Panc1 (cell line): ENCODE measurements at regions not wholly inside any gene's neighbourhood (a gene's known extent, or its start where the extent isn't known, plus 50 kb on each side); places are given as distances from the start of the nearest gene placed in this dataset.

ENCODE experiments used
- ATAC-seq: fragments of 200-7000 bp; cut with Tn5 transposase; 2 replicates; pipeline ENCODE4 v1.9.1; 2020; ENCODE audit warnings: mild to moderate bottlenecking, moderate library complexity
- BruUV-seq: library from RNA; stranded (reverse); fragments of 400-500 nt; replicated peaks from 2 replicates; lab custom pipeline; 2021; lab: Mats Ljungman, UMichigan
- CTCF ChIA-PET: fragments of 300-600 bp; sonication (Branson Sonifier 250); formaldehyde crosslinking; loops from one replicate; lab custom pipeline; 2022; ENCODE audit warnings: antibody characterized with exemption; lab: Charles Lee
- POLR2A ChIA-PET: fragments of 300-600 bp; sonication (Branson Sonifier 250); formaldehyde crosslinking; loops from one replicate; lab custom pipeline; 2022; ENCODE audit warnings: antibody characterized with exemption; lab: Charles Lee
- DNase-seq: peaks from one replicate; pipeline ENCODE4 v3.0.0-alpha.2; 2010; ENCODE audit warnings: low read depth, low spot score
- H3K27ac ChIP-seq: 2 replicates; pipeline ENCODE4 v1.5.1; 2011; ENCODE audit warnings: mild to moderate bottlenecking, low read length, inconsistent platforms
- H3K27me3 ChIP-seq: fragments of 200-500 bp; sonication (Bioruptor generic); 2 replicates; pipeline ENCODE4 v1.6.0; 2014; ENCODE audit warnings: low read length, inconsistent platforms; ENCODE audit not compliant: control insufficient read depth, insufficient read depth
- H3K36me3 ChIP-seq: fragments of 200-500 bp; sonication (Bioruptor generic); 2 replicates; pipeline ENCODE4 v1.5.1; 2014; ENCODE audit warnings: inconsistent platforms, mild to moderate bottlenecking, low read length, moderate library complexity; ENCODE audit not compliant: control insufficient read depth, insufficient read depth
- H3K4me1 ChIP-seq: 2 replicates; pipeline ENCODE4 v1.5.1; 2011; ENCODE audit warnings: inconsistent platforms, mild to moderate bottlenecking, low read length, moderate library complexity; ENCODE audit not compliant: control insufficient read depth, insufficient read depth
- H3K4me3 ChIP-seq, 2 experiments: 2 replicates each; pipeline ENCODE4 v1.5.1; 2011 to 2012; ENCODE audit warnings: low read depth in 2 of 2, low read length in 2 of 2, mild to moderate bottlenecking in 2 of 2, inconsistent platforms in 1 of 2, moderate library complexity in 1 of 2
- H3K9me3 ChIP-seq: fragments of 200-500 bp; sonication (Bioruptor generic); 2 replicates; pipeline ENCODE4 v1.5.1; 2014; ENCODE audit warnings: low read depth, mild to moderate bottlenecking, inconsistent platforms, low read length, moderate library complexity; ENCODE audit not compliant: control insufficient read depth, insufficient read depth
- POLR2AphosphoS5 ChIP-seq: IDR thresholded peaks from 2 replicates; pipeline ENCODE4 v1.6.1; 2012; ENCODE audit warnings: mild to moderate bottlenecking, low read depth, low read length, moderate library complexity
- SIN3A ChIP-seq: IDR thresholded peaks from 2 replicates; pipeline ENCODE4 v1.6.1; 2012; ENCODE audit warnings: low read depth, mild to moderate bottlenecking, low read length, moderate library complexity, borderline replicate concordance; ENCODE audit not compliant: insufficient read depth
- TCF7L2 ChIP-seq: IDR thresholded peaks from 2 replicates; pipeline ENCODE4 v1.6.1; 2011; ENCODE audit warnings: mild to moderate bottlenecking, low read depth, low read length, inconsistent platforms
- in situ Hi-C: cut with HindIII; loops from 2 replicates; pipeline ENCODE4 v1.10.0; 2016; ENCODE audit warnings: low sequenced_read_pairs, low pct_unique_long_range_greater_than_20kb
- intact Hi-C: fragments of 100-400 bp; cut with micrococcal nuclease; formaldehyde crosslinking; loops from one replicate; pipeline ENCODE4 v1.10.0; 2022; ENCODE audit not compliant: unreplicated experiment
- TF ChIP-seq, protein P1 (sequence below), 2 experiments: IDR thresholded peaks; 2 replicates each; pipeline ENCODE4 v1.6.1; 2011 to 2012; ENCODE audit warnings: low read depth in 2 of 2, control low read depth in 1 of 2, low read length in 1 of 2, mild to moderate bottlenecking in 1 of 2, moderate library complexity in 1 of 2; ENCODE audit not compliant: insufficient read depth in 1 of 2
- TF ChIP-seq, protein P2 (sequence below): fragments of 450-650 bp; IDR thresholded peaks from 2 replicates; pipeline ENCODE4 v1.5.1; 2017; ENCODE audit warnings: mild to moderate bottlenecking

DNA sequence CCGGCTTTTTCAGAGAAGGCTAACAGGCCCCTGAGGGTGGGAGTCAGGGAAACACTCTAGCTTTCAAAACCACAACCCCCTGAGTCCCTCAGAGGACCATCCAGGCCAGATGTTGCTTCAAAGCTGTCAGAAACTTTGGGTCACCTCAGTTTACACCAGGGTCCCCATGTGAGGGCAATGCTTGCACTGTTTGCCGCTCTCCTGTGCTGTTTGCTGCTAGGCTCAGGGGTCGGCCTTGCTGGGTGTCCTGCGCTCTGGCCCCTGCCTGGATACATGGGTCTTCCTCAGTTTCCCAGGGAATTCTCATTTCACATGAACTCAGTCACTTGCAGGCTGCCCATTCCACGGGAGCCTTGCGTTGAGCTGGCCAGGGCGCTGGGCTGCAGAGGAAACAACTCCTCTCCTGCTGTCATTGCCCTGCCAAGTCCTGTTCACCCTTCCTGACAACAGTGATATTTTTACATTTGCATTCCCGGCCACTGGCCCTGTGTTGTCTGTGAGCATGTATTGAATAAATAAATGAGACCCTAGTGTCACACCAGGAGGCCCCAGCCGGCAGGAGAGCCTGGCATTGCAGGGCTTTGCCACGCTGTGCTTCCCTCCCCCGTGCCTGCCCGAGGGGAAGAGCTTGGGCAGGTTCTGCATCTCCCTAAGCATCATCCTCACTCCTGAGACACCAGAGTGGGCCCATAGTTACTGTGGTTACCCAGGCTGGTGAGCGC lies 73.2 kb upstream of the RAB6C start:
- Histone ChIP-seq H3K4me1 (no peaks in the 10 kb centered on the region), H3K9me3 (no peaks in the 10 kb centered on the region), H3K36me3 (no peaks in the 10 kb centered on the region), H3K4me3 (no peak overlapping the region), H3K27me3 (no peaks in the 10 kb centered on the region), H3K27ac (no peak overlapping the region)
- no TSS peak for BruUV-seq
- no peak for DNase-seq
- TF ChIP-seq TCF7L2: no peak
- no peak for TF ChIP-seq SIN3A
- no peak for TF ChIP-seq POLR2AphosphoS5
- TF ChIP-seq, protein P1, sequence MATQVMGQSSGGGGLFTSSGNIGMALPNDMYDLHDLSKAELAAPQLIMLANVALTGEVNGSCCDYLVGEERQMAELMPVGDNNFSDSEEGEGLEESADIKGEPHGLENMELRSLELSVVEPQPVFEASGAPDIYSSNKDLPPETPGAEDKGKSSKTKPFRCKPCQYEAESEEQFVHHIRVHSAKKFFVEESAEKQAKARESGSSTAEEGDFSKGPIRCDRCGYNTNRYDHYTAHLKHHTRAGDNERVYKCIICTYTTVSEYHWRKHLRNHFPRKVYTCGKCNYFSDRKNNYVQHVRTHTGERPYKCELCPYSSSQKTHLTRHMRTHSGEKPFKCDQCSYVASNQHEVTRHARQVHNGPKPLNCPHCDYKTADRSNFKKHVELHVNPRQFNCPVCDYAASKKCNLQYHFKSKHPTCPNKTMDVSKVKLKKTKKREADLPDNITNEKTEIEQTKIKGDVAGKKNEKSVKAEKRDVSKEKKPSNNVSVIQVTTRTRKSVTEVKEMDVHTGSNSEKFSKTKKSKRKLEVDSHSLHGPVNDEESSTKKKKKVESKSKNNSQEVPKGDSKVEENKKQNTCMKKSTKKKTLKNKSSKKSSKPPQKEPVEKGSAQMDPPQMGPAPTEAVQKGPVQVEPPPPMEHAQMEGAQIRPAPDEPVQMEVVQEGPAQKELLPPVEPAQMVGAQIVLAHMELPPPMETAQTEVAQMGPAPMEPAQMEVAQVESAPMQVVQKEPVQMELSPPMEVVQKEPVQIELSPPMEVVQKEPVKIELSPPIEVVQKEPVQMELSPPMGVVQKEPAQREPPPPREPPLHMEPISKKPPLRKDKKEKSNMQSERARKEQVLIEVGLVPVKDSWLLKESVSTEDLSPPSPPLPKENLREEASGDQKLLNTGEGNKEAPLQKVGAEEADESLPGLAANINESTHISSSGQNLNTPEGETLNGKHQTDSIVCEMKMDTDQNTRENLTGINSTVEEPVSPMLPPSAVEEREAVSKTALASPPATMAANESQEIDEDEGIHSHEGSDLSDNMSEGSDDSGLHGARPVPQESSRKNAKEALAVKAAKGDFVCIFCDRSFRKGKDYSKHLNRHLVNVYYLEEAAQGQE (IDR thresholded peaks at IDR 0.05; ENCODE audit: insufficient read depth in 1 of 2, low read depth in 2 of 2, low read length in 1 of 2): no peak
- TF ChIP-seq, protein P2, sequence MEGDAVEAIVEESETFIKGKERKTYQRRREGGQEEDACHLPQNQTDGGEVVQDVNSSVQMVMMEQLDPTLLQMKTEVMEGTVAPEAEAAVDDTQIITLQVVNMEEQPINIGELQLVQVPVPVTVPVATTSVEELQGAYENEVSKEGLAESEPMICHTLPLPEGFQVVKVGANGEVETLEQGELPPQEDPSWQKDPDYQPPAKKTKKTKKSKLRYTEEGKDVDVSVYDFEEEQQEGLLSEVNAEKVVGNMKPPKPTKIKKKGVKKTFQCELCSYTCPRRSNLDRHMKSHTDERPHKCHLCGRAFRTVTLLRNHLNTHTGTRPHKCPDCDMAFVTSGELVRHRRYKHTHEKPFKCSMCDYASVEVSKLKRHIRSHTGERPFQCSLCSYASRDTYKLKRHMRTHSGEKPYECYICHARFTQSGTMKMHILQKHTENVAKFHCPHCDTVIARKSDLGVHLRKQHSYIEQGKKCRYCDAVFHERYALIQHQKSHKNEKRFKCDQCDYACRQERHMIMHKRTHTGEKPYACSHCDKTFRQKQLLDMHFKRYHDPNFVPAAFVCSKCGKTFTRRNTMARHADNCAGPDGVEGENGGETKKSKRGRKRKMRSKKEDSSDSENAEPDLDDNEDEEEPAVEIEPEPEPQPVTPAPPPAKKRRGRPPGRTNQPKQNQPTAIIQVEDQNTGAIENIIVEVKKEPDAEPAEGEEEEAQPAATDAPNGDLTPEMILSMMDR: no peak
- ATAC-seq: no peak
- in situ Hi-C loops: no loop called here
- intact Hi-C loops: no loop called here
- ChIA-PET POLR2A (no interaction called here), CTCF (no interaction called here)

DNA sequence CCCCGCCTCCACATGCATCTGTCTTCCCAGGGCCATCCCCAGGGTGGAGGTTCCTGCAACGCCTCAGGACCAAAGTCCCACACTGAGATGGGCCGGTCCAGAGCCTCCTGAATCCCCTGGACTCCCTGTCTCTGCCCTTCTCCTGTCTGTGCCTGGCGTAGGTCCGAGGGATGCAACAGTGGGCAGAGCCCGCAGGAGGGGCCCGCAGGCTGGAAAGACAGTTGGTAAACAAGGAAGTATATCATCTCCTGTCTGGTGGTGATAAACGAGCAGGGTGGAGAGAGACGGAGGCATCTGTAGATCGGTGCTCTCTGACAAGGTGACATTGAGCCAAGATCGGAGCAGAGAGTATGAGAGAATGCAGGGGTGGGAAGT lies 72.6 kb upstream of the RAB6C start:
- intact Hi-C loops: no loop called here
- no peak for TF ChIP-seq TCF7L2
- no peak for TF ChIP-seq POLR2AphosphoS5
- Histone ChIP-seq H3K4me3 (no peak overlapping the region), H3K4me1 (no peaks in the 10 kb centered on the region), H3K9me3 (no peaks in the 10 kb centered on the region), H3K36me3 (no peaks in the 10 kb centered on the region), H3K27me3 (no peaks in the 10 kb centered on the region), H3K27ac (no peak overlapping the region)
- in situ Hi-C loops: no loop called here
- ATAC-seq: no peak
- ChIA-PET POLR2A (no interaction called here), CTCF (no interaction called here)
- no TSS peak for BruUV-seq
- no peak for DNase-seq

DNA sequence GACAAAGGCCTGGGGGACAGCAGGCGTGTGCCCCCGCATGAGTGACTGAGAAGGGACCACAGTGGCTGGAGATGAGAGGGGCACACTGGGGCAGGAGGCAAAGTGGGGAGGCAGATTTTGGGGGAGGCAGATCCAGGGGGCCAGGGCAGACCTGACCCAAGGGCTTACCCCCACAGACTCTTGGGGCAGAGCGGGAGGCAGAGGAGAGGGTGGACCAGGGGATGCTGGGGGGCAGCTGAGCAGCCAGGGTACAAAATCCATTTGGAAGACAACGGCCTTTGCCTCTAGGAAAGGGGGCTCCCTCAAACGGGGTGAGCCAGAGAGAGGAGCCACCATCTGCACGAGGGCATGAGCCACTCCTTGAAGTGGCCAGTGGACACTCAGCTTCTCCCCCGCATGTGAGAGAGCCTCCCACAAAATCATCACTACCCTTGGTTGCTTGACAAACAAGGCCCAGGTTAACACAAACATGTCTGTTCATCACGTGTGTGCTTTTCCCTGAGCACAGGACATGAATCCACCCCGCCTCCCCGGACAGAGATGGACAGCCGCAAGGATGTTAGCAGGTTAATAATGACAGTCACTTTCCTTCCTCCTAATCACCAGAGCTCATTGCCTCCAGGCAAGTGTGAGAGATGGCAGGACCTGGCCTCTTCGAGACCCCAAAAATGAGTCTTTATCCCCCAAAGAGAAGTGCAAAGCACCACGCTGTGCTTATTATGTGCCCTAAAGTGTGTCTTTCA lies 72.0 kb upstream of the RAB6C start:
- Histone ChIP-seq H3K4me1 (no peaks in the 10 kb centered on the region), H3K4me3 (no peak overlapping the region), H3K27ac (no peak overlapping the region), H3K36me3 (no peaks in the 10 kb centered on the region), H3K9me3 (no peaks in the 10 kb centered on the region), H3K27me3 (no peaks in the 10 kb centered on the region)
- CTCF ChIA-PET: no interaction called here
- no peak for ATAC-seq
- in situ Hi-C loops: no loop called here
- TF ChIP-seq POLR2AphosphoS5 (no peak), TCF7L2 (no peak), SIN3A (no peak)
- TF ChIP-seq, protein P1 (IDR thresholded peaks at IDR 0.05; ENCODE audit: insufficient read depth in 1 of 2, low read depth in 2 of 2, low read length in 1 of 2): no peak
- TF ChIP-seq, protein P2: no peak
- DNase-seq: no peak
- BruUV-seq: no TSS peak
- intact Hi-C loops: no loop called here
- POLR2A ChIA-PET: no interaction called here
